Activated CD8-positive, alpha-beta T cell treated with anti-CD3 and anti-CD28 coated beads for 36 hours (primary cell): ENCODE measurements at regions not wholly inside any gene's neighbourhood (a gene's known extent, or its start where the extent isn't known, plus 50 kb on each side); places are given as distances from the start of the nearest gene placed in this dataset.

Experiments used
- ATAC-seq: fragments of 200-7000 bp; cut with Tn5 transposase; one replicate; pipeline ENCODE4 v1.10.0; 2021; ENCODE audit warnings: mild to moderate bottlenecking, moderate library complexity
- CTCF ChIA-PET: fragments of 350-600 bp; sonication (Branson Sonifier 250); formaldehyde crosslinking; loops from one replicate; lab custom pipeline; 2021; ENCODE audit warnings: antibody characterized with exemption; lab: Charles Lee
- POLR2A ChIA-PET: fragments of 350-600 bp; sonication (Branson Sonifier 250); formaldehyde crosslinking; loops from one replicate; lab custom pipeline; 2021; ENCODE audit warnings: antibody characterized with exemption; lab: Charles Lee
- DNase-seq: peaks from one replicate; pipeline ENCODE4 v3.0.0-alpha.2; 2020
- H3K27ac Mint-ChIP-seq: one replicate; pipeline ENCODE4 v1.8.0; 2021; ENCODE audit warnings: mild to moderate bottlenecking, mixed read lengths
- H3K27me3 Mint-ChIP-seq: one replicate; pipeline ENCODE4 v1.8.0; 2021; ENCODE audit warnings: mixed read lengths
- H3K36me3 Mint-ChIP-seq: one replicate; pipeline ENCODE4 v1.8.0; 2021; ENCODE audit warnings: low read depth, mixed read lengths
- H3K4me1 Mint-ChIP-seq: one replicate; pipeline ENCODE4 v1.8.0; 2021; ENCODE audit warnings: low read depth, mixed read lengths
- H3K4me3 Mint-ChIP-seq: one replicate; pipeline ENCODE4 v1.8.0; 2021; ENCODE audit warnings: mild to moderate bottlenecking, moderate library complexity, mixed read lengths
- H3K9me3 Mint-ChIP-seq: one replicate; pipeline ENCODE4 v1.8.0; 2021; ENCODE audit warnings: mixed read lengths
- CTCF ChIP-seq: fragments of 200-600 bp; IDR thresholded peaks from one replicate; pipeline ENCODE4 v1.8.0; 2022; ENCODE audit warnings: antibody characterized with exemption, mild to moderate bottlenecking
- intact Hi-C: fragments of 100-400 bp; cut with micrococcal nuclease; formaldehyde crosslinking; loops from one replicate; pipeline ENCODE4 v1.10.0; 2022

- ATAC-seq (no peak), DNase-seq (no peak)
- no peak for TF ChIP-seq CTCF
- POLR2A ChIA-PET = no interaction called here
- CTCF ChIA-PET = no interaction called here
- Mint-ChIP-seq H3K4me3 (no peak overlapping the region), H3K36me3 (no peaks in the 10 kb centered on the region), H3K27ac (no peak overlapping the region), H3K27me3 (no peaks in the 10 kb centered on the region), H3K4me1 (peaks cover 22% of the 10 kb centered on the region), H3K9me3 (no peaks in the 10 kb centered on the region)
- intact Hi-C loops = no loop called here
Measured at GRCh38 chr4:78720204-78720603, 55.9 kb upstream of the BMP2K start.

GRCh38 chr4:78720994-78721677, 55.0 kb upstream of the BMP2K start:
- ChIA-PET CTCF (interaction anchor here (1.1 to 1.3 kb wide), 2 partner anchors 108 to 142 kb away, joined by 4 to 5 read pairs; no protein-coding TSS in a partner anchor), POLR2A (interaction anchor here (0.7 kb wide), 1 partner anchor 732 kb away, joined by 3 read pairs; no protein-coding TSS in a partner anchor)
- no peaks in the 10 kb centered on the region for H3K27me3 Mint-ChIP-seq
- peak overlapping the region; percentile 86 for H3K27ac Mint-ChIP-seq
- TF ChIP-seq CTCF = no peak
- H3K36me3 Mint-ChIP-seq = no peaks in the 10 kb centered on the region
- intact Hi-C loops = no loop called here
- H3K4me1 Mint-ChIP-seq = peaks cover 22% of the 10 kb centered on the region
- peak overlapping the region; percentile 63 for H3K4me3 Mint-ChIP-seq
- ATAC-seq = peak; percentile 96
- peak; percentile 69 for DNase-seq
- no peaks in the 10 kb centered on the region for H3K9me3 Mint-ChIP-seq

- no peak for ATAC-seq
- H3K4me3 Mint-ChIP-seq = no peak overlapping the region
- intact Hi-C loops = no loop called here
- no peaks in the 10 kb centered on the region for H3K27me3 Mint-ChIP-seq
- CTCF ChIA-PET = interaction anchor here (0.9 to 1.3 kb wide), 4 partner anchors 77 to 141 kb away, joined by 3 to 5 read pairs (median 4); no protein-coding TSS in a partner anchor
- no peak for DNase-seq
- H3K4me1 Mint-ChIP-seq = peaks cover 22% of the 10 kb centered on the region
- POLR2A ChIA-PET = interaction anchor here (0.7 kb wide), 1 partner anchor 732 kb away, joined by 3 read pairs; no protein-coding TSS in a partner anchor
- H3K9me3 Mint-ChIP-seq = no peaks in the 10 kb centered on the region
- no peaks in the 10 kb centered on the region for H3K36me3 Mint-ChIP-seq
- peak overlapping the region; percentile 86 for H3K27ac Mint-ChIP-seq
- no peak for TF ChIP-seq CTCF
Measured at GRCh38 chr4:78721747-78722146, 54.4 kb upstream of the BMP2K start.

- POLR2A ChIA-PET = no interaction called here
- Mint-ChIP-seq H3K9me3 (no peaks in the 10 kb centered on the region), H3K4me1 (peaks cover 22% of the 10 kb centered on the region), H3K27ac (no peak overlapping the region), H3K27me3 (no peaks in the 10 kb centered on the region), H3K36me3 (no peaks in the 10 kb centered on the region), H3K4me3 (no peak overlapping the region)
- no peak for ATAC-seq
- DNase-seq = no peak
- intact Hi-C loops = no loop called here
- CTCF ChIA-PET = interaction anchor here (0.9 to 1.3 kb wide), 4 partner anchors 78 to 140 kb away, joined by 3 to 5 read pairs (median 4); no protein-coding TSS in a partner anchor
- no peak for TF ChIP-seq CTCF
Measured at GRCh38 chr4:78722320-78722719, 53.8 kb upstream of the BMP2K start.

GRCh38 chr4:78722878-78723277, 53.3 kb upstream of the BMP2K start:
- Mint-ChIP-seq H3K4me3 (no peak overlapping the region), H3K4me1 (peaks cover 22% of the 10 kb centered on the region), H3K27me3 (no peaks in the 10 kb centered on the region), H3K9me3 (no peaks in the 10 kb centered on the region), H3K27ac (no peak overlapping the region), H3K36me3 (no peaks in the 10 kb centered on the region)
- ChIA-PET POLR2A (no interaction called here), CTCF (interaction anchor here (0.9 kb wide), 1 partner anchor 78 kb away, joined by 3 read pairs; no protein-coding TSS in a partner anchor)
- DNase-seq (no peak), ATAC-seq (no peak)
- no peak for TF ChIP-seq CTCF
- intact Hi-C loops = no loop called here
